Ammon's horn (tissue), 1 donor: ENCODE measurements at regions not wholly inside any gene's neighbourhood (a gene's known extent, or its start where the extent isn't known, plus 50 kb on each side); places are given as distances from the start of the nearest gene placed in this dataset.

Experiments used
- DNase-seq: peaks from one replicate; pipeline ENCODE4 v3.0.0-alpha.2; 2016; ENCODE audit warnings: low spot score

GRCh38 chr5:174336479-174336878 is 291.0 kb downstream of the NSG2 start:
- DNase-seq: no peak

GRCh38 chr5:174337276-174338184 is 292.0 kb downstream of the NSG2 start:
- no peak for DNase-seq

GRCh38 chr5:174338185-174339010 is 292.9 kb downstream of the NSG2 start:
- DNase-seq: no peak

- DNase-seq: no peak
These were observed 293.6 kb downstream of the NSG2 start for GRCh38 chr5:174339130-174339529.

GRCh38 chr5:174340226-174340625 is 294.7 kb downstream of the NSG2 start:
- no peak for DNase-seq

- DNase-seq: no peak
These were observed 297.2 kb downstream of the NSG2 start for GRCh38 chr5:174342696-174343095.

GRCh38 chr5:174343826-174344225 is 298.3 kb downstream of the NSG2 start:
- DNase-seq: no peak

- no peak for DNase-seq
These were observed 298.8 kb downstream of the NSG2 start for GRCh38 chr5:174344335-174344734.

- DNase-seq: no peak
These were observed 301.7 kb downstream of the NSG2 start for GRCh38 chr5:174347183-174347582.

GRCh38 chr5:174348311-174348981 is 302.9 kb downstream of the NSG2 start:
- DNase-seq: no peak

GRCh38 chr5:174352681-174353080 is 307.2 kb downstream of the NSG2 start:
- DNase-seq: no peak

GRCh38 chr5:174354571-174354970 is 309.1 kb downstream of the NSG2 start:
- DNase-seq: no peak

- DNase-seq: no peak
These were observed 309.7 kb downstream of the NSG2 start for GRCh38 chr5:174355208-174355612.

- DNase-seq: no peak
These were observed 310.5 kb downstream of the NSG2 start for GRCh38 chr5:174355995-174356394.

- no peak for DNase-seq
These were observed 311.0 kb downstream of the NSG2 start for GRCh38 chr5:174356536-174356935.

GRCh38 chr5:174358276-174358675 is 312.8 kb downstream of the NSG2 start:
- no peak for DNase-seq

- DNase-seq: no peak
These were observed 313.6 kb downstream of the NSG2 start for GRCh38 chr5:174359071-174359470.

- no peak for DNase-seq
These were observed 317.0 kb downstream of the NSG2 start for GRCh38 chr5:174362514-174362913.

GRCh38 chr5:174363934-174364333 is 318.4 kb downstream of the NSG2 start:
- DNase-seq: no peak

- no peak for DNase-seq
These were observed 319.2 kb downstream of the NSG2 start for GRCh38 chr5:174364676-174365075.

GRCh38 chr5:174371600-174372094 is 326.1 kb downstream of the NSG2 start:
- no peak for DNase-seq

GRCh38 chr5:174374206-174374605 is 328.7 kb downstream of the NSG2 start:
- no peak for DNase-seq
